GM19452 (cell line): ENCODE measurements at regions not wholly inside any gene's neighbourhood (a gene's known extent, or its start where the extent isn't known, plus 50 kb on each side); places are given as distances from the start of the nearest gene placed in this dataset.

ENCODE experiments used
- ATAC-seq: cut with Tn5 transposase; IDR thresholded peaks from one replicate; pipeline ENCODE4 v1.9.1; 2021; ENCODE audit not compliant: unreplicated experiment

GRCh38 chr6:168979254-168979653 lies 274.4 kb downstream of the THBS2 start:
- no peak for ATAC-seq

GRCh38 chr6:168972128-168972527 lies 281.5 kb downstream of the THBS2 start:
- no peak for ATAC-seq

- no peak for ATAC-seq
These were observed 282.1 kb downstream of the THBS2 start for GRCh38 chr6:168971549-168971948.

- no peak for ATAC-seq
These were observed 284.8 kb downstream of the THBS2 start for GRCh38 chr6:168968801-168969200.

GRCh38 chr6:168968228-168968627 lies 285.4 kb downstream of the THBS2 start:
- ATAC-seq, result no peak

GRCh38 chr6:168967281-168967925 lies 286.2 kb downstream of the THBS2 start:
- ATAC-seq, result no peak

- no peak for ATAC-seq
These were observed 289.4 kb downstream of the THBS2 start for GRCh38 chr6:168964138-168964835.

GRCh38 chr6:168962886-168963285 lies 290.8 kb downstream of the THBS2 start:
- no peak for ATAC-seq

- ATAC-seq, result no peak
These were observed 292.4 kb downstream of the THBS2 start for GRCh38 chr6:168961264-168961656.

- ATAC-seq, result no peak
These were observed 292.9 kb downstream of the THBS2 start for GRCh38 chr6:168960551-168961263.

- ATAC-seq, result no peak
These were observed 293.9 kb downstream of the THBS2 start for GRCh38 chr6:168959696-168960095.

GRCh38 chr6:168956884-168957730 lies 296.5 kb downstream of the THBS2 start:
- peak; percentile 75 for ATAC-seq

- peak; percentile 30 for ATAC-seq
These were observed 297.4 kb downstream of the THBS2 start for GRCh38 chr6:168956141-168956838.

GRCh38 chr6:168953461-168953860 lies 300.2 kb downstream of the THBS2 start:
- no peak for ATAC-seq

- ATAC-seq, result no peak
These were observed 302.4 kb downstream of the THBS2 start for GRCh38 chr6:168951217-168951616.

GRCh38 chr6:168950858-168951214 lies 302.8 kb downstream of the THBS2 start:
- ATAC-seq, result no peak

GRCh38 chr6:168949981-168950857 lies 303.4 kb downstream of the THBS2 start:
- no peak for ATAC-seq

GRCh38 chr6:168948990-168949531 lies 304.6 kb downstream of the THBS2 start:
- ATAC-seq, result no peak

- no peak for ATAC-seq
These were observed 305.6 kb downstream of the THBS2 start for GRCh38 chr6:168948002-168948401.
